HEK293 (cell line): ENCODE measurements at regions not wholly inside any gene's neighbourhood (a gene's known extent, or its start where the extent isn't known, plus 50 kb on each side); places are given as distances from the start of the nearest gene placed in this dataset.

ENCODE experiments used
- CTCF ChIA-PET: fragments of 350-600 bp; formaldehyde crosslinking; extraction: SDS; loops from one replicate; lab custom pipeline; 2021; ENCODE audit warnings: antibody characterized with exemption; lab: Yijun Ruan, JAX
- POLR2A ChIA-PET: fragments of 300-600 bp; formaldehyde crosslinking; extraction: SDS; loops from one replicate; lab custom pipeline; 2020; ENCODE audit warnings: antibody characterized with exemption, inconsistent platforms; lab: Yijun Ruan, JAX
- H3K27ac ChIP-seq: fragments of 200-500 bp; sonication (Bioruptor generic); 2 replicates; pipeline ENCODE4 v1.5.1; 2014; ENCODE audit warnings: low read depth, low read length, control low read depth, inconsistent platforms; ENCODE audit errors: extremely low read depth
- H3K36me3 ChIP-seq, 2 experiments: fragments of 200-500 bp in 1 of 2; sonication (Bioruptor generic) in 1 of 2; 1 replicate in 1 of 2; 2 replicates in 1 of 2; pipeline ENCODE4 v1.5.1; 2014 to 2017; ENCODE audit warnings: inconsistent platforms in 2 of 2, low read length in 2 of 2; ENCODE audit not compliant: control insufficient read depth in 2 of 2, insufficient read depth in 1 of 2
- H3K4me1 ChIP-seq: fragments of 200-500 bp; sonication (Bioruptor generic); 2 replicates; pipeline ENCODE4 v1.5.1; 2014; ENCODE audit warnings: mild to moderate bottlenecking, low read length, inconsistent platforms; ENCODE audit not compliant: control insufficient read depth, insufficient read depth
- H3K4me3 ChIP-seq: 2 replicates; pipeline ENCODE4 v1.5.1; 2011; ENCODE audit warnings: low read depth, mild to moderate bottlenecking, control low read depth, low read length, moderate library complexity
- H3K9me3 ChIP-seq: fragments of 200-500 bp; sonication (Bioruptor generic); 2 replicates; pipeline ENCODE4 v1.5.1; 2014; ENCODE audit warnings: low read depth, low read length, inconsistent platforms; ENCODE audit not compliant: control insufficient read depth, insufficient read depth
- ATF2 ChIP-seq: fragments of 450-650 bp; formaldehyde crosslinking; IDR thresholded peaks from 2 replicates; pipeline ENCODE4 v1.5.1; 2016; ENCODE audit warnings: missing biosample characterization, missing genetic modification characterization, low read depth
- BCL11B ChIP-seq: fragments of 450-650 bp; formaldehyde crosslinking; IDR thresholded peaks from 2 replicates; pipeline ENCODE4 v1.5.1; 2016; ENCODE audit warnings: low read depth, missing biosample characterization, missing genetic modification characterization
- HOXA7 ChIP-seq: sonication (generic); formaldehyde crosslinking; IDR thresholded peaks from 2 replicates; pipeline ENCODE4 v1.8.1; 2022; ENCODE audit warnings: missing genetic modification reagents, borderline replicate concordance
- KLF9 ChIP-seq: fragments of 450-650 bp; formaldehyde crosslinking; IDR thresholded peaks from 2 replicates; pipeline ENCODE4 v1.5.1; 2016; ENCODE audit warnings: missing biosample characterization, missing genetic modification characterization, low read depth
- REPIN1 ChIP-seq: fragments of 450-650 bp; formaldehyde crosslinking; IDR thresholded peaks from 2 replicates; pipeline ENCODE4 v1.5.1; 2017; ENCODE audit warnings: missing biosample characterization, missing genetic modification characterization, low read depth
- TRIM28 ChIP-seq: IDR thresholded peaks from 2 replicates; pipeline ENCODE4 v1.6.1; 2011; ENCODE audit warnings: low read length, control low read depth, borderline replicate concordance
- ZBTB11 ChIP-seq: fragments of 450-650 bp; formaldehyde crosslinking; conservative IDR thresholded peaks from 2 replicates; pipeline ENCODE4 v1.5.1; 2016; ENCODE audit warnings: low read depth, missing biosample characterization, missing genetic modification characterization
- ZBTB44 ChIP-seq: fragments of 450-650 bp; IDR thresholded peaks from 2 replicates; pipeline ENCODE4 v1.5.1; 2018; ENCODE audit warnings: missing biosample characterization, mild to moderate bottlenecking, missing genetic modification characterization
- ZBTB48 ChIP-seq: fragments of 450-650 bp; formaldehyde crosslinking; IDR thresholded peaks from 2 replicates; pipeline ENCODE4 v1.5.1; 2016; ENCODE audit warnings: missing biosample characterization, missing genetic modification characterization
- ZFHX2 ChIP-seq: fragments of 450-650 bp; formaldehyde crosslinking; conservative IDR thresholded peaks from 2 replicates; pipeline ENCODE4 v1.5.1; 2016; ENCODE audit warnings: missing biosample characterization, missing genetic modification characterization
- ZNF155 ChIP-seq: fragments of 450-650 bp; formaldehyde crosslinking; IDR thresholded peaks from 2 replicates; pipeline ENCODE4 v1.5.1; 2016; ENCODE audit warnings: missing biosample characterization, missing genetic modification characterization
- ZNF211 ChIP-seq: fragments of 450-650 bp; formaldehyde crosslinking; IDR thresholded peaks from 2 replicates; pipeline ENCODE4 v1.5.1; 2016; ENCODE audit warnings: low read depth, missing biosample characterization, missing genetic modification characterization
- ZNF223 ChIP-seq: fragments of 450-650 bp; formaldehyde crosslinking; IDR thresholded peaks from 2 replicates; pipeline ENCODE4 v1.5.1; 2016; ENCODE audit warnings: missing biosample characterization, missing genetic modification characterization
- ZNF302 ChIP-seq: fragments of 450-650 bp; formaldehyde crosslinking; IDR thresholded peaks from 2 replicates; pipeline ENCODE4 v1.5.1; 2016; ENCODE audit warnings: missing biosample characterization, missing genetic modification characterization, low read depth
- ZNF354C ChIP-seq: fragments of 450-650 bp; formaldehyde crosslinking; IDR thresholded peaks from 2 replicates; pipeline ENCODE4 v1.5.1; 2016; ENCODE audit warnings: missing biosample characterization, missing genetic modification characterization, low read depth, borderline replicate concordance
- ZNF362 ChIP-seq: fragments of 450-650 bp; formaldehyde crosslinking; IDR thresholded peaks from 2 replicates; pipeline ENCODE4 v1.5.1; 2016; ENCODE audit warnings: missing biosample characterization, missing genetic modification characterization
- ZNF394 ChIP-seq: fragments of 450-650 bp; formaldehyde crosslinking; IDR thresholded peaks from 2 replicates; pipeline ENCODE4 v1.5.1; 2016; ENCODE audit warnings: missing biosample characterization, missing genetic modification characterization, mild to moderate bottlenecking, moderate library complexity, borderline replicate concordance
- ZNF423 ChIP-seq: fragments of 450-650 bp; formaldehyde crosslinking; IDR thresholded peaks from 2 replicates; pipeline ENCODE4 v1.5.1; 2016; ENCODE audit warnings: missing biosample characterization, missing genetic modification characterization
- ZNF48 ChIP-seq: fragments of 450-650 bp; formaldehyde crosslinking; IDR thresholded peaks from 2 replicates; pipeline ENCODE4 v1.5.1; 2016; ENCODE audit warnings: missing biosample characterization, missing genetic modification characterization
- ZNF488 ChIP-seq: fragments of 450-650 bp; formaldehyde crosslinking; IDR thresholded peaks from 2 replicates; pipeline ENCODE4 v1.5.1; 2016; ENCODE audit warnings: missing biosample characterization, missing genetic modification characterization
- ZNF510 ChIP-seq: fragments of 450-650 bp; formaldehyde crosslinking; IDR thresholded peaks from 2 replicates; pipeline ENCODE4 v1.5.1; 2018; ENCODE audit warnings: mild to moderate bottlenecking, missing genetic modification characterization, missing biosample characterization; ENCODE audit not compliant: insufficient replicate concordance
- ZNF544 ChIP-seq: fragments of 450-650 bp; formaldehyde crosslinking; IDR thresholded peaks from 2 replicates; pipeline ENCODE4 v1.5.0; 2017; ENCODE audit warnings: missing biosample characterization, missing genetic modification characterization
- ZNF558 ChIP-seq: fragments of 450-650 bp; formaldehyde crosslinking; IDR thresholded peaks from 2 replicates; pipeline ENCODE4 v1.5.1; 2016; ENCODE audit warnings: missing biosample characterization, missing genetic modification characterization
- ZNF571 ChIP-seq: fragments of 450-650 bp; formaldehyde crosslinking; IDR thresholded peaks from 2 replicates; pipeline ENCODE4 v1.5.0; 2017; ENCODE audit warnings: missing biosample characterization, missing genetic modification characterization
- ZNF623 ChIP-seq: fragments of 450-650 bp; formaldehyde crosslinking; IDR thresholded peaks from 2 replicates; pipeline ENCODE4 v1.5.1; 2016; ENCODE audit warnings: missing biosample characterization, missing genetic modification characterization
- ZNF658 ChIP-seq: fragments of 450-650 bp; formaldehyde crosslinking; IDR thresholded peaks from 2 replicates; pipeline ENCODE4; 2016; ENCODE audit warnings: missing biosample characterization, missing genetic modification characterization
- ZNF707 ChIP-seq: fragments of 450-650 bp; formaldehyde crosslinking; IDR thresholded peaks from 2 replicates; pipeline ENCODE4 v1.5.1; 2016; ENCODE audit warnings: missing biosample characterization, missing genetic modification characterization

- H3K4me1 ChIP-seq = no peaks in the 10 kb centered on the region
- CTCF ChIA-PET = no interaction called here
- no peaks in the 10 kb centered on the region for H3K36me3 ChIP-seq
- no peak for TF ChIP-seq ZNF223 (tag by site-specific recombination)
- no peak for TF ChIP-seq ZNF354C (tag by site-specific recombination)
- no peak for TF ChIP-seq ZNF623 (tag by site-specific recombination)
- no peak for TF ChIP-seq ZBTB48 (tag by site-specific recombination)
- no peak for TF ChIP-seq ZNF558 (tag by site-specific recombination)
- no peak for TF ChIP-seq ZNF394
- TF ChIP-seq ZNF510 (tag by site-specific recombination) = no peak
- no peak for TF ChIP-seq ZNF423 (tag by site-specific recombination)
- no peak for TF ChIP-seq KLF9
- no peak for TF ChIP-seq ZNF544 (tag by site-specific recombination)
- no peak for TF ChIP-seq ZBTB44 (tag by site-specific recombination)
- no peak for TF ChIP-seq ZNF48
- no peak for TF ChIP-seq HOXA7 (CRISPR knock-in tag)
- no peak for TF ChIP-seq ZNF362 (tag by site-specific recombination)
- TF ChIP-seq ZNF302 (tag by site-specific recombination) = no peak
- no peak for TF ChIP-seq REPIN1
- H3K9me3 ChIP-seq = no peaks in the 10 kb centered on the region
- no peak overlapping the region for H3K4me3 ChIP-seq
- POLR2A ChIA-PET = no interaction called here
- H3K27ac ChIP-seq = no peak overlapping the region
Measured at GRCh38 chr3:189117087-189117486, 54.7 kb upstream of the TPRG1 start.

- ChIA-PET CTCF (no interaction called here), POLR2A (no interaction called here)
- no peak overlapping the region for H3K4me3 ChIP-seq
- H3K9me3 ChIP-seq = no peaks in the 10 kb centered on the region
- no peak overlapping the region for H3K27ac ChIP-seq
- H3K36me3 ChIP-seq = no peaks in the 10 kb centered on the region
- H3K4me1 ChIP-seq = 0 out of 2 replicates have a peak, but pooled peaks cover 2% of the 10 kb centered on the region
- TF ChIP-seq TRIM28 = no peak
- no peak for TF ChIP-seq BCL11B
- no peak for TF ChIP-seq ZNF707 (tag by site-specific recombination)
- TF ChIP-seq ZNF658 (tag by site-specific recombination) = no peak
- no peak for TF ChIP-seq ZNF394
- no peak for TF ChIP-seq ZBTB11
- TF ChIP-seq ZFHX2 (tag by site-specific recombination) = no peak
- no peak for TF ChIP-seq ZNF155 (tag by site-specific recombination)
- no peak for TF ChIP-seq ZNF488 (tag by site-specific recombination)
- TF ChIP-seq ZNF571 = no peak
- TF ChIP-seq ATF2 = no peak
- no peak for TF ChIP-seq ZNF211 (tag by site-specific recombination)
Measured at GRCh38 chr3:189118896-189119295, 52.9 kb upstream of the TPRG1 start.
